ENCODE measurements at regions not wholly inside any gene's neighbourhood (a gene's known extent, or its start where the extent isn't known, plus 50 kb on each side); places are given as distances from the start of the nearest gene placed in this dataset.

GRCh38 chr15:25068696-25069095, 113.9 kb downstream of the SNRPN start:
- no peak for TF ChIP-seq CTCF (IDR thresholded peaks at IDR 0.05)
- TF ChIP-seq POLR2A (IDR thresholded peaks at IDR 0.05): no peak

Measured in tibial nerve (tissue), 3 donors.